Endometrium (tissue), 2 donors: ENCODE measurements at regions not wholly inside any gene's neighbourhood (a gene's known extent, or its start where the extent isn't known, plus 50 kb on each side); places are given as distances from the start of the nearest gene placed in this dataset.

Experiments used
- FAIRE-seq: peaks from 2 replicates; lab custom pipeline; 2012; peaks lifted over from hg19 to GRCh38; lab: Jason Lieb, UNC
- donor health status: control.
- donor health status: control.

DNA sequence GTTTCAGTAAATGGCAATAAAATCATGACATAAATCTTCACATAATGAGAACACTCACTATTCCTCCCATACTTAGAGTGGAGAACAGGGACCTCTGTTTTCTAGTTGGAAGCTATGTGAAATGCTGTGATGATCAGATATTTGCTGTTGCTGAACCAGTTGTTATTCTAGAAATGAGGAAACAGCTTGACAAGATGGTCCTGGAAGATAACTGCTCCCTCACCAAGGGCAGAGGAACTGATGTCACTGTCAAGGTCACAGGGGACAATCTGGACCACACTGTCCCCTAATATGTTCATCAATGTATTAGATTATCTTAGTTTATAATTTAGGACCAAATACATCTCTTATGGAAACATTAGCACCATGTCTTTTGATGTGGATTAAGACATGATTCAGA lies 1173.3 kb downstream of the PCDH17 start:
- no peak for FAIRE-seq

GRCh38 chr13:58806401-58806800 lies 1174.9 kb downstream of the PCDH17 start:
- no peak for FAIRE-seq

- no peak for FAIRE-seq
Measured at GRCh38 chr13:58823701-58824100, 1192.2 kb downstream of the PCDH17 start.

GRCh38 chr13:58827904-58828303 lies 1196.4 kb downstream of the PCDH17 start:
- no peak for FAIRE-seq

- no peak for FAIRE-seq
Measured at GRCh38 chr13:58830841-58831240, 1199.3 kb downstream of the PCDH17 start.

GRCh38 chr13:58838615-58839014 lies 1207.1 kb downstream of the PCDH17 start:
- no peak for FAIRE-seq

- no peak for FAIRE-seq
Measured at GRCh38 chr13:58843071-58843470, 1211.5 kb downstream of the PCDH17 start.

GRCh38 chr13:58843567-58843966 lies 1212.0 kb downstream of the PCDH17 start:
- no peak for FAIRE-seq

GRCh38 chr13:58850161-58850560 lies 1218.6 kb downstream of the PCDH17 start:
- FAIRE-seq, result no peak

DNA sequence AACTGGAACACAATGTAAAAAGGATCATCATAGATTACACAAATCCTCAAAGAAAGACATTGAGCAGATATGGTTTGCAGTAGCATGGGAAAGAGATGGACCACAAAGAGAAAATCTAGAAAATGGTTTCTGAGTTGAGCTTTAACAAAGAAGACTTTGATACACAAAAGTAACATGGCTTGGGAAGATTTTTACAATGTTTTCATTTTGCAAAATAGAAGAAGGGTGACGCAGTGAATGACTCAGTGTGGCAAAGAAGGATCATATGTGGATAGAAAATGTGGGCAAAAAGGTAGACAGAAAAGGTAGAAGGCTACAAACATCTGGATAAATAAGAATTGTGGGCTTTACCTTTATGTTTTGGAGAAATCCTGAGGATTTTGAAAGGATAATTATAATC lies 1220.5 kb downstream of the PCDH17 start:
- no peak for FAIRE-seq

- FAIRE-seq, result no peak
Measured at GRCh38 chr13:58855283-58855682, 1223.7 kb downstream of the PCDH17 start.

- no peak for FAIRE-seq
Measured at GRCh38 chr13:58858870-58859371, 1227.4 kb downstream of the PCDH17 start.

GRCh38 chr13:58865286-58865685 lies 1233.7 kb downstream of the PCDH17 start:
- no peak for FAIRE-seq

GRCh38 chr13:58869566-58869965 lies 1238.0 kb downstream of the PCDH17 start:
- no peak for FAIRE-seq

DNA sequence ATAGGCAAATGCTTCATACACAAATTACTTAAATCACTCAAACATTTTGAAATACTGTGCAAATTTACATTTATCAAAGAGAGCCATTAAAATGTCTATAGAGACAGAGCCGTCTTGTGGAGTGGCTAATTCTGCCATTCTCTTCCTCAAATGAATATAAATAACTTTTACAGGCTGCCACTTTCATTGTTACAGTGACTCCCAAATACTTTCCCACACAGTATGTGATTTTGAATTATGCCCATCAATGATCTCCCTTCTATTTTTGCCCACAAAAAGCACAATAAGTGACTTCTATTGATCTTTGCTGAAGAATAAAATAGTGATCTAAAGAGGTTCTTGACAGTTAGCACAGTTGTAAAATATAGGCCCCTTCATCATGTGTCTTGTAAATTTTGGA lies 1244.9 kb downstream of the PCDH17 start:
- FAIRE-seq, result no peak

- no peak for FAIRE-seq
Measured at GRCh38 chr13:58879114-58879513, 1247.6 kb downstream of the PCDH17 start.

DNA sequence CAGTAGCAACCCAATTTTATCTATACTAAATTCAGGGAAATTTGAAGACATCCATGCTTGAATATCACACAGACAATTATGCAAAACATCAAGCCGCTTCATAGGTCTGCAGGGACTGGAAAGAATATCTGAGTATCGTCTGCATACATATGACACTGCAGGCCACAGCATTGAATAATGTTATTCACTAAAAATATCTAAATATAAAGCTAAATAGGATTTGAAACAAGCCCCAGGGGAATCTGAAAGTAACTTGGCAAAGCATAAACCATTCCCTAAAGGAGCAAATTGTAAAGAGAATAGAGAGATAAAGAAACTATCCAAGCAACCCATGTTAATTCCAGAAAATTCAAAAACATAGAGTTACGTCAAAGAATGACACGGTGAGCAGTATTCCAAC lies 1251.0 kb downstream of the PCDH17 start:
- FAIRE-seq, result no peak

GRCh38 chr13:58883405-58883804 lies 1251.9 kb downstream of the PCDH17 start:
- FAIRE-seq, result no peak

- FAIRE-seq, result no peak
Measured at GRCh38 chr13:58884353-58885209, 1253.0 kb downstream of the PCDH17 start.

DNA sequence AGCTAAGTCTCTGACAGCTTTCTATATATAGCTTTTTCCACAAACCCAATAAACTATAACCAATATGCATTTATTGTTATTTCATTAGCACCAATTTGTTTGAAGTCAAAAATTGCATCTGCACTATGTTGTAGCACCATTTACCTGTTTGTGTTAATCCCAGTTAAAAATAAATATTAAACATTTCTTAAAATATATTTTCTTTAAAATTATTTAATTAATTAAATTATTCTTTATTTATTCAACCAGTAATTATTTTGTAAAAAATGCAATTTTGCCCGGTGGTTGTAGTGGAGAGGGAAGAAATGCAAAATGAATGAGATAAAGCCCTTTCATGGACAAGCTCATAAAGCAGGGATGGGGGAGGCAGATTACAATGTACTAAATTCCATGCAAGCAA lies 1257.9 kb downstream of the PCDH17 start:
- FAIRE-seq, result no peak

GRCh38 chr13:58893396-58893795 lies 1261.9 kb downstream of the PCDH17 start:
- no peak for FAIRE-seq

- FAIRE-seq, result no peak
Measured at GRCh38 chr13:58906329-58907007, 1257.3 kb downstream of the DIAPH3 start.

DNA sequence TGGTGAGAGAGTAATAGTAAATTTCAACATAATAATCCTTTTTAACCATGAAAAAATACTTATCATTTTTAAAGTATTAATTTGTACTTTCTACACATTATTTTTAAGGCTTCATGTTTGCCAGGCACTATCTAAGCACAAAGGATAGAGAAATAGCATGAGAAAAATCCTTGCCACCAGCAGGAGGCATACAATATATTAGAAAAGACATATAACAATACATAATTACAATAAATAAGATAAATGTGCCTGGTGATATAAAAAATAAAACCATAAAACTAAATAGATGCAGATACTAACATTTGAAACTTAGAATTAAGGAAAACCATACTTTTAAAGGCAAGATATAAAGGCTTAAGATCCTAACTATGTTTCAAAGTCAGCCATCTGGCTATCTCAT lies 1256.4 kb downstream of the DIAPH3 start:
- no peak for FAIRE-seq
